Amniotic epithelial cell (primary cell): ENCODE measurements at regions not wholly inside any gene's neighbourhood (a gene's known extent, or its start where the extent isn't known, plus 50 kb on each side); places are given as distances from the start of the nearest gene placed in this dataset.
A peak's percentile ranks its signal among the peaks of the same experiment; 100 is the strongest.

Experiments
- DNase-seq: peaks from one replicate; pipeline ENCODE4 v3.0.0-alpha.2; 2010; ENCODE audit warnings: low read depth

- no peak for DNase-seq
Observed at GRCh38 chr3:187618722-187619121, 51.5 kb downstream of the SST start.

- DNase-seq: no peak
Observed at GRCh38 chr3:187617213-187617612, 53.0 kb downstream of the SST start.

DNA sequence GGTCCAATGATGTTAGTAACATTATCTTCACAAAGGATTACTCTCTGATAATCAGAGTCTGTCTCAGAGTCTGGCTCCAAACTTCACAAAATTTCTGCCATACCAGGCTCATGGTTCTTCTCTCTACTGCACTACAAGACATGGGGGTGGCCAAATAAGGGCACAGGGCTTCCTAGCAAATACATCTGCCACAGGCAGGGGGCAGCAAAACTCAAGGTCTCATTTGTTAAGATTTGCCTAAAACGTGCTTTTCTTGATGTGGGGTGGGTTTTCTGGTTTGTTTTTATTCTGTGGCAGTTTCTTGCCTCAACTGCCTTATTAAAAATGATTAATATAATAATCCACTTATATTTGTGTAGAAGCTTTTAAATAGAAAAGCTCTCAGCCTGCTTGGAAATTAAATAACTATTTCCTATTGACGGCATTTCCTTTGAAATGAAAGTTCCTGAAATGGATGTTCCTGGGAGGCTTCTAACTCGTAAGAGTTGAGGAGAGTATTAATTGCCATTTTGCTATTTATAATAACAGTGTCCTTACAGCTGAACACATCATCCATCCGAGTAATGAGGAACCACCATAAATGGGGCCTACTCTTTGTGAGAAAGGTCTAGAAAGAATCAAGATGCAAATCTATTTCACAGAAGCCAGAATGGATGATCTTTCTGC is 53.8 kb downstream of the SST start:
- DNase-seq: peak; percentile 54

- DNase-seq: no peak
Observed at GRCh38 chr3:187615630-187616029, 54.6 kb downstream of the SST start.

DNA sequence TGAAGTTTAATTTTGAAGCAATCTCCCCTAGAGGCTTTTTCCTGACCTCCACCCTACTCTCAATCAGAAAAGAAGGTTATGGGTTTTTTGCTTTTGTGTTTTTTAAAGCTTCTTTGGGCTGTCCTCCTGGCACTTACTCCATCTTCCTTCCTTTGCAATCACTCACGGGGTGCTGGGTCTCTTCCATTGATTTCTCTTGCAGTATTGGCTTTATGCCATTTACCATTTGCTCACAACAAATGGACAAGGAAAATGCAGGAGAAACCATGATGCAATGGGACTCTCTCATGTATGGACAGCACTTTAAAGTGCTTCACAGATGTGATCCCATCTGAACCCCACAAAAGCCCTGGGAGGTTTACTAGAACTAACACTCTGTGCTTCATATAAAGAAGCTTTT is 57.5 kb downstream of the SST start:
- DNase-seq: no peak

DNA sequence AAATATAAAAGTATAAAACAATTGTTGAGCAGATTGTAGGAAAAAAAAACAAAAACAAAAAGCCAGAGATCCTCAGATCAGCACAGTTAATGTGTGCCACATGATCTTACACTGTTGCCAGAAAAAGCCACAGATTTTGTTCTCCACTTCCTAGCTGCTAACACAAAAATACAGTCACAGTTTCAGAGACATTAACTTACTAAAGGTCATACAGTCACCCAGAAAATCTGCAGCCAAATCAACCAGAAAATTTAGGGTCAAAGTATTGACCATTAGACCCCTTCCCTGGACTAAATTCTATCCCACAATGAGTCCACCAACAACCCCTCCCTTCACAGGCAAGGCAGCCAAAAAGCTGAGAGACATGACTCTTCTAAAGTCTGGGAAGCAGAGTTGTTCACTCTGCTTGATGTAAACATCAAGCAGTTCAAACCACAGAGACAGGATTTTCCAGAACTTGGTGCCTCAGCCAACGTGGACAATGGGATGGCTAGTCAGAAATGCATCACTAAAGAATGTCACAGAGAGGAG is 59.1 kb downstream of the SST start:
- no peak for DNase-seq

DNA sequence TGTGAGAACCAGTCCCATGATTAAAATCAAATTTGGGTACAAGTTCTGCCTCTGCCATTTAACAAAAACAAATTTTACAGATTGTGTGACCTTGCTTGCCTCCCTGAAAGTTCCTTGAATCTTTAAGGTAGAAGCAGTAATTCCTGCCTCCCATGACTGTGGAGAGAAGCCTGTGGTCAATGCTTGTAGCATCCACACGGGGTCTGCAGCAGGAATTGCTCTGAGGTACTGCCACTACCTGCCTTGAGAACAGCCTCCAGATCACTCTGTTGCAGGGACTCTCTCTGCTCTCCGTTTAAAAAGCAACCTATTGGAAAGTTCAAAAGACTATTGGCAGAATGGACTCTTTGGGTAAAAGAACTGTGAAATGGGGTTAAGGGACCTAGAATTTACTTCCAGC is 75.9 kb downstream of the SST start:
- DNase-seq: no peak

DNA sequence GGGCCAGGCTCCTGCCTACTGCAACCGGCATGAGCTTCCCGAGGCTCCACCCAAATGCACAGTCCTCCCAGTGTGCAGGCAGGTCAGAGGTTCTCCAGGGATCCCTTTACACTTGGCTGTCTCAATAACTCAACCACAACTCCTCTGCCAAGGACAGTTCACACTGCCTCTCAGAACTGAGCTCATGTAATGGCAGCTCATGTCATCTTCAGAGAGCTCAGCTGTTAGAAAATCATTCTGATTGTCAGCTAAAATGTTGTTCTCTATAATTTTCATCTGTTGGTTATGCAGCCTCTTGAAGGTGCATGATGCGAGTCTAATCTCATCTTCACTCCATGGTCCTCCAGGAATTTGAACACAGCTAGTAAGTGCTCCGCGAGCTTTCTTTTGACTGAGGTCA is 76.7 kb downstream of the SST start:
- no peak for DNase-seq

GRCh38 chr3:187590861-187591576 is 79.2 kb downstream of the SST start:
- DNase-seq: no peak

DNA sequence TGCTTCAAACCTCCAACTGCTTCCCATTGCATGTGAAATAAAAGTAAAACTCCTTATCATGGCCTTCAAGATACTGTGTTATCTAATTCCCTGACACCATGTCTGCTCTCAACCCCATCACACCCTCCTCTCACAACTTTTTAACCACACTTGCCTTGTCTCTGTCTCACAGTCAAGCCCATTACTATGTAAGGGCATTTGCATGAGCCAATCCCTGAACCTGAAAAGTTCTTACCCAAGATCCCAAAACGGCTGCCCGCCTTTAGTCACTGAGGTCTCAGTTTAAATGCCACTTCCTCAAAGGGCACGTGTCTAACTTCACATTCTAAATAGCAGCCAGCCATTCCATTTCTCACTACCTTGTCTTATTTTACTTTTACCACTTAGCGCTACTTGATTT is 83.1 kb downstream of the SST start:
- DNase-seq: no peak

DNA sequence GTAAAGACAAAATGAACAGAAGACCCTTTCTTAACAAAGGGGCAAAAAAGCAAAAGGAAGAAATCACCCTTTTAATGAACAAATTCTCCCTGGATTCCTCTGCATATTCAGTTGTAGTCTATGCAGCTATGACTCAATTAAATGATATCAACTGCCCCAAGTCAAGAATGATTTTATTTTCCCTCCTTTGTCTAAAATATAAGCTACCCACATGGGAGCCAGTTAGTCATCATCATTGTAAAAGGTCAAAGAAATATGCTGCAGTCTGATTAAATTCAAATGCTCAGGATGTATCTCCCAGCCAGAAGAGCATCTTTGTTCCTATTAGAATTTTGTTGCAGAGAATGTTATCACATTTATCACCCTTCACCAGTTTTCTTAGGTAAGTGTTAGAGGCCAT is 84.0 kb downstream of the SST start:
- DNase-seq: no peak

GRCh38 chr3:187572441-187572840 is 97.8 kb downstream of the SST start:
- DNase-seq: peak; percentile 65

DNA sequence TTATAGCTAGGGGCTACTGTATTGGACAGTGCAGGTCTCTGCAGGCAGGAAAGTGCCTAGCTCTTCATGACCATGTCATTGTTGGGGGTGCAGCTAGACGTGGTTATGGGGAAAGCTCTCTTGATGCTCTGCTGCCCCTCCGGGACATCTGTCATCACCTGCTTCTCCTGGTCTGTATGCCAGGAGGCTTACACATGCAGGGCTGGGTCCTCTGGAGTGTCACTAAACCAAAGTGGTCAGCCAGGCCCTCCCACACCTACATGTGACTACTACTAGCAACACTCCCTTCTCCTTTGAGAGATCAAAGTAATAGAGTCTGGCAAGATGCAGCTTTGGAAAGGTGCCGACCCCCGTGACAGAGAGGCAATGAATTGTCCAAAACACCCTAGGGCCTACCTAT is 98.5 kb downstream of the SST start:
- no peak for DNase-seq

DNA sequence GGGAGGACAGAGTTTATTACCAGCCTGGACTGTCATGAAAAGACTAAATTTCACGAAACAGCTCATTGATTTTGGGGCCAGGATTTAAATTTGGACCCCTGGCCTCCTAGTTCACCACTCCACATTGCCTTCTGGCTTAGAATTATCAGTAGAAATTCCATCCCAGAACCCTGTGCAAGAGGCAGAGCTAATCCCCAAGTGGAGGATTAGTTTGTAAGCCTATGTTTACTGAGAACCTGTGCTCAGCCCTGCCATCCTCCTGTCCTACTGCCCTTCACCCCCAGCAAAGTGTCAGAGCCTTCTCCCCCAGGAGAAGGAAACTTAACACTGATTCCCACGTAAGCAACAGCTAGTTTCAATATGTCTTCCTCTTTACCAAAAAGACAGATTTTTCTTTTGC is 99.4 kb downstream of the SST start:
- DNase-seq: peak; percentile 7

GRCh38 chr3:187568171-187568570 is 102.0 kb downstream of the SST start:
- DNase-seq: no peak

GRCh38 chr3:187567661-187568121 is 102.5 kb downstream of the SST start:
- peak; percentile 86 for DNase-seq

DNA sequence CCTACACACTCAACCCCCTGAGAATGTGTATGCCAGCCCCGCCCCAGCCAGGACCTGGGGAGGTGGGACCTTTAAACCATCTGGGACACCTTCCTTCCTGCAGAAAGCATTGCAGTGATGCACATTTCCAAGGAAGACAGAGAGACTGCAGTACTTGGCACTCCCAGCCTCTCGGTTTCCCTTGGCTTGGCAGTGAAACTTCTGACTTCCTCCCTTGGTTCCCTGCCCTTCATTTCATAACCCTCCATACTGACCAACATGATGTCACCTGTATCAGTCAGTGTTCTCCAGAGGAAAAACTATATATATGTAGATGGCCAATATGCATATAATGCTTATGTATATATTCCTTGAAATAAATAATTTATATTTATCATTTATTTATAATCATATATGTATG is 103.2 kb downstream of the SST start:
- peak; percentile 58 for DNase-seq

DNA sequence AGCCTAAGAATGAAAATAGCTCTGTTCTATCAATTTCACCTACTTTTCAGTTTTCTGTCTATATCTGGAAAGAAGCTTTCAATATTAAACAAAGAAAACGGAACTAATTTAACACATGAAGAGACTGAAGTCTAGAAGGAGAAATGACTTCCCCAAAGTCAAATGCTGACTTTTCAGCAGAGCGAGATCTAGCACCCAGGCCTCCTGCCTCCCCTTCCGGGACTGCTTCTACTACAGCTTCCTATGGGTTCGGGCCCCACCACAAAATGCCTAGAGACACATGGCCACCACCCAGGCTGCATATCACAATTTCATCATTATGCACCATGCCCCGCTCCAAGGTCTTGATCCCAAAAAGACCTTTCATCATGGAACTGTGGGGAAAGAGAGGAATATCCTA is 104.5 kb downstream of the SST start:
- DNase-seq: no peak

DNA sequence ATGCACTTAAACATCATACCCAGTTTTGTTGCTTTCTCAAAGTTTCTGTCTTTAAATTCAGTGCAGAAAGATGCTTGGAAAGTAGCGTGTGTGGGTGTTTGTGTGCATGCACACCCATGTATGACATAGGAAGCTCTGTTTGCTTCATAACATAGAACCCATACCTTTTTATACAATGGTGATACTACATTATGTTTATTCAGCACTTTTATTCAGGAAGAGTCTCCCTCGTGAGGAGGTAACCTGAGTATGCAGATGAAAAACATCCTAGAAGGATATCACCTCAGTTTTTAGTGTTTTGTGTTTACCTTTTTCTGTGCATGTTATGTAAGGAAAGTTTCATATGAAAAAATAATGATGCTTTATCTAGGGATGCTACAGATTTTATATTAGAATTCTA is 111.2 kb downstream of the SST start:
- DNase-seq: no peak

DNA sequence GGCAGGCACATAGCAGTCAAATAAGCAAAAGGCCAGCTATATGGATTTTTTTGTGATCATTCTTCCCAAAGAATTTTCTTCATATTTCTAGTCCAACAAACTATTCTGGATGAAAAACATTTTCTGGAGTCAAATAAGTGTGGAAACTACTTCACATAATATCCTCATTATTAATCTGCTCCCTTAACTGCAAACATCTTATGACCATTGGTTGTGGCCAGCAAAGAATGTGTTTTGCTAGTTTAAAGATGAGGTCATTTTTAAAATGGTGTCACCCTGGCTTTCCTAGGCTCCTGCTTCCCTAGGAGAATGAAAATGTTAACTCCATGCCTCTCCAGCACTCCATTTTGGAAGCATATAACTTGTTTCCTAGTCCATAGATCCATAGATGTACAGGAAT is 118.8 kb downstream of the SST start:
- DNase-seq: peak; percentile 46

DNA sequence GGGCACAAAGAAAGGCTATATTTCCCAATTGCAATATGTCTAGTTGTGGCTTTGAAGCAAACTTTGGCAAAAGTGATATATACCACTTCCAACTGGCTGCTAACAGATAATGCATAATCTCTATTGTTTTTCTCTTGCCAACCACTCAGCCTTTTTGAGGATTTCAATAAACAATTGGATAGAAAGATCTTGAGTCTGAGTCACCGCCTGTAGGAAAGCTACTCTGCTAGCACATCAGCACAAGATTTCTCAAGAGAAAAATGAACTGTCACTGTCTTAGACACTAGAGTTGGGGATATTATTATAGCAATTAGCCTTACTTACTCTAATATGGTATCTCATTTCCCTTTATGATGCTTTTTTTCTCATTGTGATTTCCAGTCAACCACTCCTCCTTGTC is 119.7 kb downstream of the SST start:
- peak; percentile 8 for DNase-seq

GRCh38 chr3:187545366-187545765 is 124.8 kb downstream of the SST start:
- DNase-seq: no peak

DNA sequence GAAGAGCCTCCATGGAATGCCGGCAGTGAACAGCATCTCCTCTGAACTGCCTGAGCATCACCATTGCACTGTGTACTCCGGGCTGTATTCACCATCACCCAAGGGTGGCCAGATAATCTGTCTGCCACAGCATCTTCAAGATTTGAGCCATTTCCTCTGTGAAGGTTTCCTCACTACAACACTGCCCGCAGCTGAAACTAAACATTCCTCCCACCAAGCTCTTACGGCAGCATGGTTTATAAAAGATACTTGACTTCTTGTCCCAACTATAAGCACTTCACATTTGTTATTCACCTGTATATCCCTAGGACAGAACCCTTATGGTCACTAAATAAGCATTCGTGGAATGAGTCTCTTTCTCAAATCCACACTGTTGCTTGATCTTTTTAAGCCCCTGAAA is 125.9 kb downstream of the SST start:
- no peak for DNase-seq

GRCh38 chr3:187540847-187541246 is 129.3 kb downstream of the SST start:
- DNase-seq: no peak
